Superior temporal gyrus (tissue), 1 donor: ENCODE measurements at regions not wholly inside any gene's neighbourhood (a gene's known extent, or its start where the extent isn't known, plus 50 kb on each side); places are given as distances from the start of the nearest gene placed in this dataset.
"Not testable (repeated sequence)": the region's sequence is repeated elsewhere in the genome, so short reads cannot be mapped to it uniquely, and the experiment has no call there.

Experiments used
- DNase-seq: peaks from one replicate; pipeline ENCODE4 v3.0.0-alpha.2; 2016; ENCODE audit errors: extremely low spot score

- no peak for DNase-seq
Observed at GRCh38 chr6:97347111-97347510, 64.1 kb upstream of the MMS22L start.

- DNase-seq, result no peak
Observed at GRCh38 chr6:97361286-97361685, 78.3 kb upstream of the MMS22L start.

- DNase-seq, result no peak
Observed at GRCh38 chr6:97364327-97364726, 81.3 kb upstream of the MMS22L start.

GRCh38 chr6:97382071-97382470 lies 99.1 kb upstream of the MMS22L start:
- DNase-seq, result not testable (repeated sequence)

- DNase-seq, result no peak
Observed at GRCh38 chr6:97392735-97393134, 109.7 kb upstream of the MMS22L start.

- peak; percentile 88 for DNase-seq
Observed at GRCh38 chr6:97394160-97394748, 111.2 kb upstream of the MMS22L start.

GRCh38 chr6:97396880-97397279 lies 113.9 kb upstream of the MMS22L start:
- no peak for DNase-seq

- no peak for DNase-seq
Observed at GRCh38 chr6:97399208-97399607, 116.2 kb upstream of the MMS22L start.

- peak; percentile 7 for DNase-seq
Observed at GRCh38 chr6:97401533-97401932, 118.5 kb upstream of the MMS22L start.

GRCh38 chr6:97405818-97406409 lies 122.9 kb upstream of the MMS22L start:
- no peak for DNase-seq

- no peak for DNase-seq
Observed at GRCh38 chr6:97406633-97407032, 123.6 kb upstream of the MMS22L start.

- no peak for DNase-seq
Observed at GRCh38 chr6:97411610-97412009, 128.6 kb upstream of the MMS22L start.

GRCh38 chr6:97412511-97412910 lies 129.5 kb upstream of the MMS22L start:
- no peak for DNase-seq

GRCh38 chr6:97422171-97422570 lies 139.2 kb upstream of the MMS22L start:
- DNase-seq, result no peak

- DNase-seq, result no peak
Observed at GRCh38 chr6:97423190-97423589, 140.2 kb upstream of the MMS22L start.

GRCh38 chr6:97427648-97428047 lies 144.6 kb upstream of the MMS22L start:
- DNase-seq, result no peak

- peak; percentile 92 for DNase-seq
Observed at GRCh38 chr6:97437087-97437486, 154.1 kb upstream of the MMS22L start.

GRCh38 chr6:97438011-97438671 lies 155.1 kb upstream of the MMS22L start:
- DNase-seq, result peak; percentile 69

GRCh38 chr6:97440590-97441176 lies 157.7 kb upstream of the MMS22L start:
- peak; percentile 94 for DNase-seq

- peak; percentile 68 for DNase-seq
Observed at GRCh38 chr6:97443408-97444080, 160.5 kb upstream of the MMS22L start.

GRCh38 chr6:97445407-97445806 lies 162.4 kb upstream of the MMS22L start:
- peak; percentile 63 for DNase-seq

GRCh38 chr6:97449444-97449966 lies 166.5 kb upstream of the MMS22L start:
- peak; percentile 67 for DNase-seq
